ENCODE measurements at regions not wholly inside any gene's neighbourhood (a gene's known extent, or its start where the extent isn't known, plus 50 kb on each side); places are given as distances from the start of the nearest gene placed in this dataset.

DNA sequence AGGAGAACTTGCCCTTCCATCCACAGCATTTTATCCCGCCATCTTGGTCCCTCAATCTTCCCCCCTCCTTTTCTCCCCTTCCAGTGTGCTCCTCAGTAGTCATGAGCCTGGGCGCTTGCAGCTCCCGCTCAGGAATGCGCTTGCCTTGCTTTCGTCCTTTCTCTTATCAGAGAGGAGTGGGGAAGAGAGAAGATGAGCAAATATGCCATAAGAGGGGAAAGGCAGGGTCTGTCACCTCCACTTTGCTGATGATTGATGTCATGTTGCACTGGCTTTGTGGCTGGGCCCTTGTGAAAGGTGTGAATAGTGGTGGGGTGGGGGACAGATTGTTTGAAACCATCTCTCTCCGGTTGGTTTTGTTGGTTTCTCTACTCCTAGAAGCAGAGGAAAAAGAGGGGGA is 569.3 kb downstream of the TNS1 start:
- Mint-ChIP-seq H3K27me3 (peaks cover 4% of the 10 kb centered on the region), H3K36me3 (no peaks in the 10 kb centered on the region), H3K4me3 (no peak overlapping the region), H3K9me3 (no peaks in the 10 kb centered on the region), H3K4me1 (peaks cover 4% of the 10 kb centered on the region), H3K27ac (no peak overlapping the region)
- DNase-seq: no peak
- CTCF ChIA-PET: no interaction called here

DNA sequence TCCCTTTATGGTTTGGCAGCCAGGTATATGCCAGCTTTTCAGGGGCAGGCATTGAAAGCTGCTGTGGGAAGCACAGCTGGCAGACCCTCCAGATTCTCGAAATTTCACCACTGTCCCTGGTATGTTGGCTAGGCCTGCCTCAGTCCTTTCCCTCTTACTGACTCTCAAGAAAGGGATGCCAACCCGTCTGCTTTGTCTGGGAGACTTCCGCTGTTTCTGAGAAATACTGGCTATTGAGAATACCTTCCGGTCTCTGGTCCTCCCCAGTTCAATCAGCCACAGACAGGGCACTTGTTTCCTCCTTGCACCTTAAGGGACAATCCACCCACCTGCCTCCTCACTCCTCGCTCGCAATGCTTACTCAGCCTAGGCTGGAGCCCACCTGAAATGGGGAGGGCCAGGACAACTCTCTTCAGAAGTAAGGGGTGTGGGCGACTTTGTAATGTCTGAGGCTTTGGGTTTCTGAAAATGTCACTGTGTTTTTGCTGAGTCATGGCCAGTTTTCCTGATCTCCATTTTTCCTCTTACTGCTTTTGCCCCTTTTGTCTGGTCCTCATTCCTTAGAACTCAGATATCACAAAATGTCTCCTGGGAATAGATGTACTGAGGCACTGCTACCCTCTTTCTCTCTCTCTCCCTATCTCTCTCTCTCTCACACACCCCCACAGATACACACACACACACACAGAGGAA is 571.1 kb downstream of the TNS1 start:
- CTCF ChIA-PET: no interaction called here
- Mint-ChIP-seq H3K9me3 (no peaks in the 10 kb centered on the region), H3K4me1 (peaks cover 4% of the 10 kb centered on the region), H3K36me3 (no peaks in the 10 kb centered on the region), H3K27me3 (peaks cover 4% of the 10 kb centered on the region), H3K4me3 (no peak overlapping the region), H3K27ac (no peak overlapping the region)
- no peak for DNase-seq

- CTCF ChIA-PET: no interaction called here
- DNase-seq: no peak
- Mint-ChIP-seq H3K9me3 (no peaks in the 10 kb centered on the region), H3K27me3 (peaks cover 4% of the 10 kb centered on the region), H3K36me3 (no peaks in the 10 kb centered on the region), H3K27ac (no peak overlapping the region), H3K4me3 (no peak overlapping the region), H3K4me1 (peaks cover 4% of the 10 kb centered on the region)
These were observed 571.2 kb upstream of the TNP1 start for GRCh38 chr2:217430916-217431576.

DNA sequence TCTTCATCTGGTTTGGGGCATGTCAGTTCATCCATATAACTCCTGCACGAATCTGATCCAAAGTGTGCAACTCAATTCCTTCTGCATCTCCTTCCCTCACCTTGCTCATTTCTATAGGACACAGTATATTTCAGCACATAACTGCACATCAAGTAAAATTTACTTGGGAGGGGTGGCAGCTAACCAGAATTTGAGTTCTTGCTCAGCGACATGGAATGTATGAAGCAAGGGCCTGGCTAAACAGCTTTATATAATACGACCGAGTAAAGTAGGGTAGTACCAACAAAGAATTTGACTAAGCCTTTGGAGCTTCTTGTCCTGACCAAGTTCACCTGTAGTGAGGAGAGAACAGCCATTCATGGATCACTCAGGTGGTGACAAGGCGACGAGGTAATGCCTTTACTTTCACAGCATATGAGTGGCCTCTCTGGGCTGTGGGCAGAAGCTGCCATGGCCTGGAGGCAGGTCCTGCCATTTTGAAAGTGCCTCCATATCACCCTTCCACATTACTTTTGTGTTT is 570.2 kb upstream of the TNP1 start:
- peaks cover 4% of the 10 kb centered on the region for H3K27me3 Mint-ChIP-seq
- no peak overlapping the region for H3K27ac Mint-ChIP-seq
- peaks cover 4% of the 10 kb centered on the region for H3K4me1 Mint-ChIP-seq
- H3K9me3 Mint-ChIP-seq: no peaks in the 10 kb centered on the region
- no peak for DNase-seq
- CTCF ChIA-PET: no interaction called here
- H3K36me3 Mint-ChIP-seq: no peaks in the 10 kb centered on the region
- H3K4me3 Mint-ChIP-seq: no peak overlapping the region

DNA sequence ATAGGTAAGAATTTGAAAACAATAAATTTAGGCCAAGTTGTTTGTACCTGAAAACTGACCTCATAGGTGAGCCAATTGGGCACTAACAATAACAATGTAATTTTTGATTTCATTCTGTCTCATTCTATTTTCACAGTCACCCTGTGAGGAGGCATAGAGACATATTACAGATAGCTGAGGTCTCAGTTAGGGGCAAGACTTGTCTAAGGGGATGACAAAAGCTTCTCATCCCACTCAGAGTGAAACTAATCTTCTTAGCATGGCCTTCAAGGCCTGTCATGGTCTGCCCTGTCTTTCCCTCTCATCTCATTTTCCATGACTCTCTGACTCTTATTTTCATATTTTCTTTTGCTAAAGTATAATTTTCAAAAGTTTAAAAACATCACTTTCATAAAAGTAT is 562.0 kb upstream of the TNP1 start:
- Mint-ChIP-seq H3K9me3 (no peaks in the 10 kb centered on the region), H3K4me1 (no peaks in the 10 kb centered on the region), H3K4me3 (no peak overlapping the region), H3K36me3 (no peaks in the 10 kb centered on the region), H3K27me3 (peaks cover 4% of the 10 kb centered on the region), H3K27ac (no peak overlapping the region)
- CTCF ChIA-PET: no interaction called here
- DNase-seq: no peak

DNA sequence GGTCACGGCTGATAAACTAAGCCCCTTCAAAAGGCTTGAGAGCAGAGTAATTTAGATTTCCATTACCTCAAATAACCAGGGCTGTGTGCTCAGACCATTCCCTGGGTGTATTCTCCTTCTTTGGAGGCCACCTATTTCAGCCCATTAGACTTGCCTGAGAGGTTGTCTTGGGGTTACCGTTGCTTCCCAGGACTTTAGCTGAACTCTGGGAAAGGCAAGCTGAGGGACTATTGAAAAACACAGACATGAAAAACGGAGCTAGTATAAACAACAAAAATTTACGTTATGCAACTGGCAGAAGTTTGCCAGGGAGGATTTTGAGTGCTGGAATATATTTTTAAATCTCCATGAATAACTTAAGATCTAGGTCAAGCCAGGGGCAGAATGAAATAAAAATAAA is 561.0 kb upstream of the TNP1 start:
- no peaks in the 10 kb centered on the region for H3K36me3 Mint-ChIP-seq
- H3K9me3 Mint-ChIP-seq: no peaks in the 10 kb centered on the region
- peaks cover 4% of the 10 kb centered on the region for H3K27me3 Mint-ChIP-seq
- H3K27ac Mint-ChIP-seq: no peak overlapping the region
- CTCF ChIA-PET: no interaction called here
- H3K4me1 Mint-ChIP-seq: no peaks in the 10 kb centered on the region
- H3K4me3 Mint-ChIP-seq: no peak overlapping the region
- DNase-seq: no peak

- no peaks in the 10 kb centered on the region for H3K9me3 Mint-ChIP-seq
- CTCF ChIA-PET: no interaction called here
- H3K4me1 Mint-ChIP-seq: no peaks in the 10 kb centered on the region
- H3K27me3 Mint-ChIP-seq: peaks cover 8% of the 10 kb centered on the region
- DNase-seq: no peak
- H3K27ac Mint-ChIP-seq: no peak overlapping the region
- no peak overlapping the region for H3K4me3 Mint-ChIP-seq
- H3K36me3 Mint-ChIP-seq: no peaks in the 10 kb centered on the region
These were observed 559.3 kb upstream of the TNP1 start for GRCh38 chr2:217419055-217419671.

DNA sequence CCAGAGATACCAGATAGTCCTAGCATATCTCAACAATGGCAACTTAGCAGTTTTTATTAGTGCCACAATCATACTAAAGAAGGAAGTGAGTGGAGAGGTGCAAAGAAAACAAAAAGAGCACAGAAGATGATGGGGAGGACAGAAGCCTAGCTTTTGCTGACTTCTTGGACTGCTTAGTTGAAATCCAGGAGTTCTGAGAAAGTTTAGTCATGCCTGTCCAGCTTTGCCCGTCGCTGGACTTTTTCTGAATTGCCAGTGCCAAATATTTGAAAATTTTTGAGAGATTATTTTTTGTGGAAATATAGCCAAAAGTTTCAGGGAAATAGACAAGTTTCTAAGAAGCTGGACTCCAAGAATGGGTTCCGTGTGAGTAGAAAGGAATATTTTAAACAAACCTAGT is 558.7 kb upstream of the TNP1 start:
- no peak overlapping the region for H3K27ac Mint-ChIP-seq
- no peak for DNase-seq
- no peaks in the 10 kb centered on the region for H3K36me3 Mint-ChIP-seq
- CTCF ChIA-PET: no interaction called here
- H3K27me3 Mint-ChIP-seq: peaks cover 8% of the 10 kb centered on the region
- no peaks in the 10 kb centered on the region for H3K9me3 Mint-ChIP-seq
- no peaks in the 10 kb centered on the region for H3K4me1 Mint-ChIP-seq
- H3K4me3 Mint-ChIP-seq: no peak overlapping the region

- Mint-ChIP-seq H3K4me3 (no peak overlapping the region), H3K27ac (no peak overlapping the region), H3K9me3 (no peaks in the 10 kb centered on the region), H3K4me1 (no peaks in the 10 kb centered on the region), H3K36me3 (no peaks in the 10 kb centered on the region), H3K27me3 (peaks cover 8% of the 10 kb centered on the region)
- CTCF ChIA-PET: no interaction called here
- no peak for DNase-seq
These were observed 558.2 kb upstream of the TNP1 start for GRCh38 chr2:217418090-217418489.

- Mint-ChIP-seq H3K4me3 (no peak overlapping the region), H3K36me3 (no peaks in the 10 kb centered on the region), H3K4me1 (no peaks in the 10 kb centered on the region), H3K9me3 (no peaks in the 10 kb centered on the region), H3K27me3 (peaks cover 8% of the 10 kb centered on the region), H3K27ac (no peak overlapping the region)
- no peak for DNase-seq
- CTCF ChIA-PET: no interaction called here
These were observed 557.7 kb upstream of the TNP1 start for GRCh38 chr2:217417536-217417935.

- Mint-ChIP-seq H3K4me1 (no peaks in the 10 kb centered on the region), H3K4me3 (no peak overlapping the region), H3K9me3 (no peaks in the 10 kb centered on the region), H3K27ac (no peak overlapping the region), H3K27me3 (peaks cover 8% of the 10 kb centered on the region), H3K36me3 (no peaks in the 10 kb centered on the region)
- CTCF ChIA-PET: no interaction called here
- no peak for DNase-seq
These were observed 555.5 kb upstream of the TNP1 start for GRCh38 chr2:217415316-217415715.

DNA sequence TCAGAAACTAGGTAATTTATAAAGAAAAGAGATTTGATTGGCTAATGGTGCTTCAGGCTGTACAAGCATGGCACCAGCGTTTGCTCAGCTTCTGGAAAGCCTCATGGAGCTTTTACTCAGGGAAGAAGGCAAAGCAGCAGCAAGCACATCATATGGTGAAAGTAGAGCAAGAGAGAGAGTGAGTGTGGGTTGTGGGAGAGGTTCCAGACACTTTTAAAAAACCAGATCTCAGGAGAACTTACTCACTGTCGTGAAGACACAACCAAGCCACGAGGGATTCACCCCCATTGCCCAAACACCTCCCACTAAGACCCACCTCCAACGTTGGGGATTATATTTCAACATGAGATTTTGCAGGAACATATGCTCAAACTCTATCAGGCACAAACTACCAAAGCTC is 554.6 kb upstream of the TNP1 start:
- Mint-ChIP-seq H3K4me1 (no peaks in the 10 kb centered on the region), H3K36me3 (no peaks in the 10 kb centered on the region)

DNA sequence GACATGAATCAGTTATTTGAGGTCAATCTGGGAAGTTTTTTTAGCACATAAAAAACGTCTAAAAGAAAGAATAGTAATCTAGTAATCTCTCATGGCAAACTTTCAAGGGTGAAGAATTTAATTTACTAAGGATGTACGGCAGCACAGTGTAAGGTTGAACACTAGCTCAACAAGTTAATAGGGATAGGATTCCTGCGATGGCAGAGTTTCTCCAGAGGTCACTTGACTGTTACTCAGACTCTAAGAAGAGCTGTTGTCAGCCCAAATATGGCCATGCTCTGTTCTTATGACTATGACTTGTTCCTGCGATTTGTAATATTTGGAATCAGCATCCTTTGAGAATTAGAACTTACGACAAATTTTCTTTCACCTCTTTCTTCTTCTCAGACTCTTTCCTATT is 553.3 kb upstream of the TNP1 start:
- H3K27me3 Mint-ChIP-seq: peaks cover 7% of the 10 kb centered on the region

More for the DNA sequence above, 554.6 kb upstream of the TNP1 start:
- Mint-ChIP-seq H3K27me3 (peaks cover 8% of the 10 kb centered on the region), H3K4me3 (no peak overlapping the region), H3K27ac (no peak overlapping the region), H3K9me3 (no peaks in the 10 kb centered on the region)
- CTCF ChIA-PET: no interaction called here
- DNase-seq: no peak

DNA sequence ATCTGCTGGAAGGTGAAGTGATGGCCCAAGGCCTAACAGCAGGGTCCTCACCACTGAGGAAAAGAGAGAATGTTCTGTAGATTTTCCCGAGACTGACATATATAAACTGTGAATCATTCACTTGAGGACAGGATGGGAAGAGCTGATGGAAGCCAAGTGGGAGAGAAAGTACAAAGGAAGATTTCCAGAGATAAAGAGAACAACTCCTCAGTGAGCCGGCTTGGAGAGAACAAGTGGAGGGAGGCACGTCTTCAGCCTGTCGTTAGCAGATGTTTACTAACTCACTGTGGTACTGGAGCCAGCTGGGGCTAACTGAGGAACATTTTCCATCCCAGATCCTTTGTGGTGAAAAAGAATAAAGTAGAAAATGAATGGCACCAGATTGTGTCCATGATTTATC is 552.9 kb upstream of the TNP1 start:
- no peaks in the 10 kb centered on the region for H3K9me3 Mint-ChIP-seq
- CTCF ChIA-PET: interaction anchor here (0.6 kb wide), 1 partner anchor 71 kb away, joined by 3 read pairs; no protein-coding TSS in a partner anchor
- no peaks in the 10 kb centered on the region for H3K36me3 Mint-ChIP-seq
- H3K4me1 Mint-ChIP-seq: no peaks in the 10 kb centered on the region
- H3K4me3 Mint-ChIP-seq: no peak overlapping the region
- H3K27ac Mint-ChIP-seq: no peak overlapping the region
- DNase-seq: no peak
- H3K27me3 Mint-ChIP-seq: peaks cover 5% of the 10 kb centered on the region

More for the DNA sequence above, 553.3 kb upstream of the TNP1 start:
- H3K4me1 Mint-ChIP-seq: no peaks in the 10 kb centered on the region
- no peak for DNase-seq
- no peaks in the 10 kb centered on the region for H3K36me3 Mint-ChIP-seq
- CTCF ChIA-PET: interaction anchor here (0.6 kb wide), 1 partner anchor 72 kb away, joined by 3 read pairs; no protein-coding TSS in a partner anchor
- no peak overlapping the region for H3K4me3 Mint-ChIP-seq
- no peaks in the 10 kb centered on the region for H3K9me3 Mint-ChIP-seq
- no peak overlapping the region for H3K27ac Mint-ChIP-seq

DNA sequence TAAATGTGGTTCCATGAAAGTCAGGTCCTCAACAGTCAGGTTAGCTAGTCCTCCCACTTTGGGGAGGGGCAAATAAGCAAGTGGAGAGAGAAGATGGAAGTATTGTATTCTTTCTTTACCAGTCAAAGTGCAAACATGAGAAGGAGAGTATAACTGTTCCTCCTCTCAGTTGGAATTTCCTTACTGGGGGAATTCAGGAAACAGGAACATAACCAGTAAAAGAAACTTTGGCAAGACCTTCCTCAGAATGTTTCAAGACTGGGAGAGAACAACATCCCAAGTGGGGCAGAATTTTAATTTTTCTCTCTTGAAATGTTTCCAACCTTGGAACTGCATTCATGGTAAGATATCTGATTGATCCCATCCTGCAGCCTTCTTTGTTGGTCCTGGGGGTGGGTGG is 552.4 kb upstream of the TNP1 start:
- Mint-ChIP-seq H3K4me3 (no peak overlapping the region), H3K4me1 (no peaks in the 10 kb centered on the region), H3K9me3 (no peaks in the 10 kb centered on the region), H3K27ac (no peak overlapping the region), H3K27me3 (peaks cover 5% of the 10 kb centered on the region), H3K36me3 (no peaks in the 10 kb centered on the region)
- CTCF ChIA-PET: no interaction called here
- DNase-seq: no peak

Measured in activated naive CD4-positive, alpha-beta T cell treated with anti-CD3 and anti-CD28 coated beads, Interleukin-2, amount 10 ng/mL, durations not matched to agents 7 days and 5 days (primary cell).